Activated CD8-positive, alpha-beta T cell treated with anti-CD3 and anti-CD28 coated beads for 36 hours (primary cell): ENCODE measurements at regions not wholly inside any gene's neighbourhood (a gene's known extent, or its start where the extent isn't known, plus 50 kb on each side); places are given as distances from the start of the nearest gene placed in this dataset.

Source experiments
- ATAC-seq: fragments of 200-7000 bp; cut with Tn5 transposase; one replicate; pipeline ENCODE4 v1.10.0; 2021; ENCODE audit warnings: mild to moderate bottlenecking, moderate library complexity
- CTCF ChIA-PET: fragments of 350-600 bp; sonication (Branson Sonifier 250); formaldehyde crosslinking; loops from one replicate; lab custom pipeline; 2021; ENCODE audit warnings: antibody characterized with exemption; lab: Charles Lee
- POLR2A ChIA-PET: fragments of 350-600 bp; sonication (Branson Sonifier 250); formaldehyde crosslinking; loops from one replicate; lab custom pipeline; 2021; ENCODE audit warnings: antibody characterized with exemption; lab: Charles Lee
- DNase-seq: peaks from one replicate; pipeline ENCODE4 v3.0.0-alpha.2; 2020
- H3K27ac Mint-ChIP-seq: one replicate; pipeline ENCODE4 v1.8.0; 2021; ENCODE audit warnings: mild to moderate bottlenecking, mixed read lengths
- H3K27me3 Mint-ChIP-seq: one replicate; pipeline ENCODE4 v1.8.0; 2021; ENCODE audit warnings: mixed read lengths
- H3K36me3 Mint-ChIP-seq: one replicate; pipeline ENCODE4 v1.8.0; 2021; ENCODE audit warnings: low read depth, mixed read lengths
- H3K4me1 Mint-ChIP-seq: one replicate; pipeline ENCODE4 v1.8.0; 2021; ENCODE audit warnings: low read depth, mixed read lengths
- H3K4me3 Mint-ChIP-seq: one replicate; pipeline ENCODE4 v1.8.0; 2021; ENCODE audit warnings: mild to moderate bottlenecking, moderate library complexity, mixed read lengths
- H3K9me3 Mint-ChIP-seq: one replicate; pipeline ENCODE4 v1.8.0; 2021; ENCODE audit warnings: mixed read lengths
- CTCF ChIP-seq: fragments of 200-600 bp; IDR thresholded peaks from one replicate; pipeline ENCODE4 v1.8.0; 2022; ENCODE audit warnings: antibody characterized with exemption, mild to moderate bottlenecking
- intact Hi-C: fragments of 100-400 bp; cut with micrococcal nuclease; formaldehyde crosslinking; loops from one replicate; pipeline ENCODE4 v1.10.0; 2022

- Mint-ChIP-seq H3K36me3 (no peaks in the 10 kb centered on the region), H3K27me3 (no peaks in the 10 kb centered on the region), H3K4me3 (no peak overlapping the region), H3K9me3 (no peaks in the 10 kb centered on the region), H3K27ac (no peak overlapping the region), H3K4me1 (no peaks in the 10 kb centered on the region)
- no peak for TF ChIP-seq CTCF
- DNase-seq (no peak), ATAC-seq (no peak)
- ChIA-PET CTCF (interaction anchor here (1.2 to 4.0 kb wide), 2 partner anchors 214 to 271 kb away, joined by 3 to 17 read pairs; a partner anchor contains a TSS), POLR2A (interaction anchor here (1.3 kb wide), 1 partner anchor 11 kb away, joined by 3 read pairs; no protein-coding TSS in a partner anchor)
- intact Hi-C loops, result no loop called here
These were observed 269.4 kb downstream of the LOXHD1 start for GRCh38 chr18:46387441-46388131.

DNA sequence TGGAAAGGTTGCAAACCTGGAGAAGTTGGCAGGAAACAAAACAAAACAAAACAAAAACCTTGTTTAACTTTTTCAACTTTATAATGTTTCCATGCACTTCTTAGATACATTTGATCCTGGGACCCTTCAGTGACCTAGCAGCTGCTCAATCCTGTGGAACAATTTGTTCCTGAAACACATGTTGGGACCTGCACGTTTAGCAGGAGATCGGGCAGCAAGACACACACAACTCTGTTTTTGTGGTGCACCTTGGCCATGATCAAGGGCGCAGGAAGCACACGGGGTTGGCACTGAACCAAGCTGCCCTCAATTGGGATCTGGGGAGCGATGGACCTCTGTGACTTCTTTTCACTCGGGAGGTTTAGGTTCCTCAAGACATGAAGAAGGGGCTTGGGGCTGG, 268.7 kb downstream of the LOXHD1 start:
- CTCF ChIA-PET, result interaction anchor here (4.0 kb wide), 1 partner anchor 270 kb away, joined by 17 read pairs; no protein-coding TSS in a partner anchor
- Mint-ChIP-seq H3K27ac (no peak overlapping the region), H3K9me3 (no peaks in the 10 kb centered on the region), H3K36me3 (no peaks in the 10 kb centered on the region), H3K4me3 (no peak overlapping the region), H3K27me3 (no peaks in the 10 kb centered on the region), H3K4me1 (no peaks in the 10 kb centered on the region)
- DNase-seq (no peak), ATAC-seq (no peak)
- POLR2A ChIA-PET, result no interaction called here
- intact Hi-C loops, result no loop called here
- no peak for TF ChIP-seq CTCF

GRCh38 chr18:46392576-46392975, 264.4 kb downstream of the LOXHD1 start:
- ATAC-seq (no peak), DNase-seq (no peak)
- H3K36me3 Mint-ChIP-seq, result no peaks in the 10 kb centered on the region
- TF ChIP-seq CTCF, result no peak
- H3K4me3 Mint-ChIP-seq, result no peak overlapping the region
- no peaks in the 10 kb centered on the region for H3K27me3 Mint-ChIP-seq
- POLR2A ChIA-PET, result no interaction called here
- no peaks in the 10 kb centered on the region for H3K4me1 Mint-ChIP-seq
- H3K9me3 Mint-ChIP-seq, result no peaks in the 10 kb centered on the region
- CTCF ChIA-PET, result interaction anchor here (0.7 to 0.9 kb wide), 3 partner anchors 89 to 265 kb away, joined by 3 to 8 read pairs (median 3); no protein-coding TSS in a partner anchor
- H3K27ac Mint-ChIP-seq, result no peak overlapping the region
- intact Hi-C loops, result no loop called here

- intact Hi-C loops, result no loop called here
- POLR2A ChIA-PET, result no interaction called here
- no peak for TF ChIP-seq CTCF
- CTCF ChIA-PET, result interaction anchor here (0.7 to 0.9 kb wide), 3 partner anchors 88 to 265 kb away, joined by 3 to 8 read pairs (median 3); no protein-coding TSS in a partner anchor
- Mint-ChIP-seq H3K4me3 (no peak overlapping the region), H3K27ac (no peak overlapping the region), H3K36me3 (no peaks in the 10 kb centered on the region), H3K4me1 (peaks cover 5% of the 10 kb centered on the region), H3K27me3 (no peaks in the 10 kb centered on the region), H3K9me3 (no peaks in the 10 kb centered on the region)
- peak; percentile 21 for DNase-seq
- ATAC-seq, result no peak
These were observed 263.8 kb downstream of the LOXHD1 start for GRCh38 chr18:46393230-46393629.

DNA sequence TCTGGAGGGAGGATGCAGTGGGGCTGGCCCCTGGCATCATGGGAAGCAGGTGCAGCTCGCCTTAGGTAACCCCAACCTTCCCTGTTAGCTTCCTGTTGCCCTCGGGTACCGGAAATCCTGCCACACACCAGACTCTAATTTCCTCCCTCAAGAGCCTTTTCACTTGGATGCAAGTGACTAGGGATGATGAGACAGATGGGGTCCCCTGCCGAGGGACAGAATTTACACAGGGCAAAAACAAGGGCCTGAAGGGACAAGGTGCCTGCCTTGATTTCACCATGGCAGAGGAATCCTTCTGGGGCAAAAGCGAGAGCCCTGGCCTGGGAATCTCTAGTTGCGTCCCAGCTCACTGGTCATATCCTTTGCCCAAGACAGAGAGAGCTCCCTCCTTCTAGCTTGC, 263.1 kb downstream of the LOXHD1 start:
- ATAC-seq (no peak), DNase-seq (no peak)
- intact Hi-C loops, result no loop called here
- Mint-ChIP-seq H3K27ac (no peak overlapping the region), H3K27me3 (no peaks in the 10 kb centered on the region), H3K36me3 (no peaks in the 10 kb centered on the region), H3K4me1 (peaks cover 5% of the 10 kb centered on the region), H3K4me3 (no peak overlapping the region), H3K9me3 (no peaks in the 10 kb centered on the region)
- CTCF ChIA-PET, result no interaction called here
- POLR2A ChIA-PET, result no interaction called here
- TF ChIP-seq CTCF, result no peak
